Fibroblast of peridontal ligament (primary cell): ENCODE measurements at regions not wholly inside any gene's neighbourhood (a gene's known extent, or its start where the extent isn't known, plus 50 kb on each side); places are given as distances from the start of the nearest gene placed in this dataset.
"Not testable (repeated sequence)": the region's sequence is repeated elsewhere in the genome, so short reads cannot be mapped to it uniquely, and the experiment has no call there.

ENCODE experiments used
- DNase-seq: peaks from one replicate; pipeline ENCODE4 v3.0.0-alpha.2; 2010; ENCODE audit errors: extremely low read depth

DNA sequence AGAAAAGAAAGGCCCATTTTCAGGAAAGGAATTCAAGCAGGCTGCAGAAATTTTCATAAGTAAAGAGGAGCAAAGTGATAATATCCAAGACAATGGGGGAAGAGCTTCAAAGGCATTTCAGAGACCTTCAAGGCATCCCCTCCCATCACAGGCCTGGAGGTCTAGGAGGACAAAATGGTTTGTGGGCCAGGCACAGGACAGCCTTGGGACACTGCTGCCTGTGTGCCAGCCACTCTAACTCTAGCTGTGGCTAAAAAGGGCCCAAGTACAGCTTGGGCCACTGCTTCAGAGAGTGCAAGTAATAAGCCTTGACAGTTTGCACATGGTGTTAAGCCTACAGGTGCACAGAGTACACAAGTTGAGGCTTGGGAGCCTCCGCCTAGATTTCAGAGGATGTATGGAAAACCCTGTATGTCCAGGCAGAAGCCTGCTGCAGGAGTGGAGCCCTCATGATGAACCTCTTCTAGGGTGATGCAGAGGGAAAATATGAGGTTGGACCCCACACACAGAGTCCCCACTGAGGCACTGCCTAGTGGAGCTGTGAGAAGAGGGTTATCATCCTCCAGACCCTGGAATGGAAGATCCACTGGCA lies 51.8 kb upstream of the ZSWIM5 start:
- DNase-seq: no peak

DNA sequence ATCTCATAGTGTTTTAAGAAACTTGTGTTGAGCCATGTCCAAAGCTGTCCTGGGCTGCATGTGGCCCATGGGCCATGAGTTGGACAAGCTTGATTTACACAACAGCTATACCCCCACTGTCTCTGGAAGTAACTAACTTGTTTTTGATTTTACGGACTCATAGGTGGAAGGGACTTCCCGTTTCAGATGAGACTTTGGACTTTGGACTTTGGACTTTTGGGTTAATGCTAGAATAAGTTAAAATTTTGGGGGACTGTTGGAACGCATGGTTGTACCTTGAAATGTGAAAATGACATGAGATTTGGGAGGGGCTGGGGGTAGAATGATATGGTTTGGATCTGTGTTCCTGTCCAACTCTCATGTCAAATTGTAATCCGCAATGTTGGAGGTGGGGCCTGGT lies 52.6 kb upstream of the ZSWIM5 start:
- no peak for DNase-seq

DNA sequence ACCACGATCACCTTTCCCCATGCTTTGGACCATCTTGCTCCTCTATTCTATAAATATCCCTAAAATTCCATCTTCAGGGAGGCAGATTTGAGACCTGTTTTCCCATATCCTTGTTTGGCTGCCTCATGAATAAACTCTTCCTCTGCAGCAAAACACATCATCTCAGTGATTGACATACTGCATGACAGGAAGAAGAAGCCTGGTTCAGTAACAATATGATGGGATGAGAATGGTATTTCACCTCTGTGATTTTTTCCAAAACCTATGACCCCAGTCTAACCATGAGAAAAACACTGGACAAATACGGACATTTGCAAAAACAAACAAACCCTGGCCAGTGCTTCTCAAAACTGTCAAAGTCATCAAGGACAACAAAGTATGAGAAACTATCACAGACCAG lies 53.8 kb upstream of the ZSWIM5 start:
- no peak for DNase-seq

DNA sequence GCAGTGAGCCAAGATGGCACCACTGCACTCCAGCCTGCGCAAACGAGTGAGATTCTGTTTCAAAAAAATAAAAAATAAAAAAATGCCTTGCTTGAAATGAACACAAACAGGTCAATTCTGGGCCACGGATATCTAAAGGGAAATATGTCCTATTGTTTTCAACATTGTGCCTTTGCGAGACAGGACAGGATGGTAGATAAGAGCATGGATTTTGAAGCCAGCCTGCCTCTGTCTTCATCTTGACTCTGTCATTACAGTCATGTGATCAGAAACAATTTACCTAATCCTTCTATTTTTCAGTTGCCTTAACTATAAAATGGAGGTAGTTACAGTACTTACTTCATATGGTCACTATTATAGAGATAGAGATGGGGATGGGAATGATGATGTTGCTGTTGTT lies 56.7 kb upstream of the ZSWIM5 start:
- DNase-seq: no peak

DNA sequence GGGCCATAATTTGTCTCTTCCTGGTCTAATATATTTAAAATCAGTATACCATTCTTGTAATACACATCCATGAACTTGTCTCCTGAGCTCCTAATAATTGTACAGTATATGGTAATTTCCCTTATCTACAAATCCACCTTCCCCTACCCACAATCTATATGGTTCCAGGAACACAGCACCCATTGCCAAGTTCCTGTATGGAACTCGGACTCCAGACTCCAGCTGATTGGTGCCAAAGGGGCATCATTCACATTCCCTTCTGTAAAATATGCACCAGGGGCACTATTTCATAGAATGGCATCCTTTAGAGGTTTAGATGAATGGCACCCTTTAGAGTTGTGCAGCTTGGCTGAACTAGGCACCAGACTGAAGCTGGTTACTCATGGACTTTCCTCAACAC lies 58.8 kb upstream of the ZSWIM5 start:
- DNase-seq: no peak

DNA sequence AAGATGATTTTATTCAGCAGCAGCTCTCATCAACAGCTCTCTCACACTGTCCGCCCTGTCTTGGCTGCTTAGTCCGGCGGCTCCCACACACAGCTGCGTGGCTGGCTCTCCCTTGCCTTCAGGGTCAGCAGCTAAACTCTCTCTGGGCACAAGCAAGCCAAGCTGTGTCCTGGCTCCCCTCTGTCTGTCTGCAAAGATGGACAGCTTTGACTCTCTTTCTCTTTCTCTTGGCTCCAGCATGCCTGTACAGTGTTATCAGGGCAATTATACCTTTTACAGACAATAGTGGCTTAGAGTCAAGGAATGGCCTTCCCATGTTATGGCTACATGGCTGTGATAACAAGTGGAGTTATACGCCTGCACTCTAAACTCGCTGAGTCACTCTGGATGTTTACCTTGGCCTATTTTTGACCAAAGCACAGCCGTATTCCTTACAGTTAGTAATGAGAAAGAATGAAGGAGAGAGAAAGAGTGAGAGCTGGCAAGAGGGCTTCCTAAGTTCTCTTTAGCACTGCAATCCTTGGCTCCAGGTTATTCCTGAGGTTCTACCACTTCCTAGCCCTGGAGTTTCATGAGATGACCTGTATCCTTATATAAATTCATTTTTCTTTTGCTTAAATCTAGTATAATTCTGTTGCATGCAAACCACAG lies 59.9 kb upstream of the ZSWIM5 start:
- peak; percentile 87 for DNase-seq

DNA sequence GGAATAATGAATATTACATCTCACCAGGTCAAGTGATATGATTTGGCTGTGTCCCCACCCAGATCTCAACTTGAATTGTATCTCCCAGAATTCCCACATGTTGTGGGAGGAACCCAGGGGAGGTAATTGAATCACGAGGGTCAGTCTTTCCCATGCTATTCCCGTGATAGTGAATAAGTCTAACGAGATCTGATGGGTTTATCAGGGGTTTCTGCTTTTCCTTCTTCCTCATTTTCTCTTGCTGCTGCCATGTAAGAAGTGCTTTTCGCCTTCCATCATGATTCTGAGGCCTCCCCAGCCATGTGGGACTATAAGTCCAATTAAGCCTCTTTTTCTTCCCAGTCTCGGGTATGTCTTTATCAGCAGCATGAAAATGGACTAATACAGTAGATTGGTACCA lies 58.4 kb upstream of the HPDL start:
- DNase-seq: not testable (repeated sequence)

DNA sequence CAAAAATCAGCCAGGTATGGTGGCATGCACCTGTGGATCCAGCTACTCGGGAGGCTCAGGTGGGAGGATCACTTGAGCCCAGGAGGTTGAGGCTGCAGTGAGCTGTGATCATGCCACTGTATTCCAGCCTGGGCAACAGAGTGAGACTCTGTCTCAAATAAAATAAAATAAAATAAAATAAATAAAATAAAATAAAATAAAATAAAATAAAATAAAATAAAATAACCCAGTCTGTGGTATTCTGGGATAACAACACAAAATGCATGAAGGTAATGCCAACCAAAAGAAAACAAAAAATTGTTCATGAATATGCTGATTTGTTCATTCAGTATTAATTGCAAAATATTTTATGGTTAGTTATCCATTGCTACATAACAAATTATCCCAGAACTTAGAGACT lies 54.4 kb upstream of the HPDL start:
- DNase-seq: not testable (repeated sequence)

DNA sequence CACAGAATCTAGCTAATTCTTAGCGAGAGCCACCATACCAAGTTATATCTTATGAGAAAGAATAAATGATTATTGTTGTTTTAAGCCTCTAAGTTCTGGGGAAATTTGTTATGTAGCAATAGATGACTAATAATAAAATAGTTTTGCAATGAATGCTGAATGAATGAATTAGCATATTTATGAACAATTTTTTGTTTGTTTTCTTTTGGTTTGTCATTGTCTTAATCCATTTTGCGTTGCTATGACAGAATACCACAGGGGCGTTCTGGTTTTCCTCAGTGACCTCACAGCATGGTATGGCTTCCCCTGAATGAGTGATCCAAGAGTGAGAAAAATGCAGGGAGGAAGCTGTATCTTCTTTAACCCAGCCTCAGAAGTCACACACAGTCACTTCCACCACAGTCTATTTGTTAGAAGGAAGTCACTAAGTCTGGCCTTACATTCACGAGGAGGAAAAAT lies 53.8 kb upstream of the HPDL start:
- DNase-seq: peak; percentile 73

DNA sequence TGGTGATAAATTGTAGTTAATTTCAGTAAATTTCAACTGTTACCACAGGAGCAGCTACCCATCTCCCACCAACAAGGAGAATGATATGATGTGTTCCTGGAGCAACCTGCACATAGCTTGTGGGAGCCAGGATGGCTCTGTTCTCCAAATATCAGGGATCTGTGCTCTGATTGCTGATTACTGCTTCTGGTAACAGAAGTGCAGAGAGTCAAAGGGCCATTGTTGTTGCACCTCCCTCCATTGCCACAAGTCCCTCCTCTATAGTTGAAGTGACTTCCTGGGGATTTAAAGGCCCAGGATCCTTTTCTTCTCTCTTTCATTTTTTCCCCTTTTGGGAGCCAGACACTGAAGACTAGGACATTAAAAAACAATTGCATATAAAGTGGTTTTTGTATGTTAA lies 51.6 kb upstream of the HPDL start:
- DNase-seq: no peak
